ENCODE measurements at regions not wholly inside any gene's neighbourhood (a gene's known extent, or its start where the extent isn't known, plus 50 kb on each side); places are given as distances from the start of the nearest gene placed in this dataset.
"Not testable (repeated sequence)": the region's sequence is repeated elsewhere in the genome, so short reads cannot be mapped to it uniquely, and the experiment has no call there.

GRCh38 chr12:113710216-113710615 lies 238.5 kb upstream of the LHX5 start:
- peaks cover 0 to 20% (median 1%) of the 10 kb centered on the region in 4 donors for H3K9me3 ChIP-seq
- H3K4me3 ChIP-seq: no peak overlapping the region
- H3K27ac ChIP-seq: no peak overlapping the region
- H3K4me1 ChIP-seq: no peaks in the 10 kb centered on the region
- TF ChIP-seq EP300 (IDR thresholded peaks at IDR 0.05): no peak
- no peak for TF ChIP-seq CTCF (IDR thresholded peaks at IDR 0.05)
- TF ChIP-seq POLR2A (IDR thresholded peaks at IDR 0.05): no peak
- WGBS, 2 donors: 48 to 60% methylated on average over 5 of the region's 5 CpGs
- no peak for DNase-seq (ENCODE audit: low spot score in 2 of 2)
- H3K36me3 ChIP-seq: no peaks in the 10 kb centered on the region
- H3K27me3 ChIP-seq: no peaks in the 10 kb centered on the region

GRCh38 chr12:113709456-113709855 lies 237.8 kb upstream of the LHX5 start:
- no peak overlapping the region for H3K27ac ChIP-seq
- WGBS, 2 donors: 83 to 91% methylated on average over 3 of the region's 3 CpGs
- no peaks in the 10 kb centered on the region for H3K27me3 ChIP-seq
- peaks cover 0 to 20% (median 1%) of the 10 kb centered on the region in 4 donors for H3K9me3 ChIP-seq
- TF ChIP-seq CTCF (IDR thresholded peaks at IDR 0.05) (no peak), EP300 (IDR thresholded peaks at IDR 0.05) (no peak), POLR2A (IDR thresholded peaks at IDR 0.05) (no peak)
- H3K36me3 ChIP-seq: no peaks in the 10 kb centered on the region
- no peaks in the 10 kb centered on the region for H3K4me1 ChIP-seq
- DNase-seq (ENCODE audit: low spot score in 2 of 2): no peak
- H3K4me3 ChIP-seq: no peak overlapping the region

- DNase-seq (ENCODE audit: low spot score in 2 of 2): no peak
- H3K27me3 ChIP-seq: no peaks in the 10 kb centered on the region
- H3K27ac ChIP-seq: no peak overlapping the region
- TF ChIP-seq CTCF (IDR thresholded peaks at IDR 0.05): no peak
- no peak for TF ChIP-seq EP300 (IDR thresholded peaks at IDR 0.05)
- TF ChIP-seq POLR2A (IDR thresholded peaks at IDR 0.05): no peak
- no peaks in the 10 kb centered on the region for H3K4me1 ChIP-seq
- H3K36me3 ChIP-seq: no peaks in the 10 kb centered on the region
- no peak overlapping the region for H3K4me3 ChIP-seq
- H3K9me3 ChIP-seq: peaks cover 0 to 8% (median 0%) of the 10 kb centered on the region in 4 donors
- WGBS, 2 donors: 61 to 66% methylated on average over 11 of the region's 11 CpGs
Observed at GRCh38 chr12:113702836-113703235, 231.2 kb upstream of the LHX5 start.

GRCh38 chr12:113702276-113702675 lies 230.6 kb upstream of the LHX5 start:
- no peaks in the 10 kb centered on the region for H3K36me3 ChIP-seq
- H3K27me3 ChIP-seq: no peaks in the 10 kb centered on the region
- peaks cover 0 to 5% (median 0%) of the 10 kb centered on the region in 4 donors for H3K9me3 ChIP-seq
- H3K4me3 ChIP-seq: no peak overlapping the region
- H3K27ac ChIP-seq: no peak overlapping the region
- 65 to 76% methylated on average over 4 of the region's 4 CpGs for WGBS, 2 donors
- DNase-seq (ENCODE audit: low spot score in 2 of 2): no peak
- H3K4me1 ChIP-seq: no peaks in the 10 kb centered on the region
- TF ChIP-seq EP300 (IDR thresholded peaks at IDR 0.05): no peak
- TF ChIP-seq CTCF (IDR thresholded peaks at IDR 0.05): no peak
- TF ChIP-seq POLR2A (IDR thresholded peaks at IDR 0.05): no peak

GRCh38 chr12:113700943-113701342 lies 229.3 kb upstream of the LHX5 start:
- WGBS, 2 donors: 7 to 18% methylated on average over 5 of the region's 5 CpGs
- Histone ChIP-seq H3K9me3 (peaks cover 0 to 5% (median 0%) of the 10 kb centered on the region in 4 donors), H3K36me3 (no peaks in the 10 kb centered on the region), H3K27ac (no peak overlapping the region), H3K27me3 (no peaks in the 10 kb centered on the region), H3K4me1 (no peaks in the 10 kb centered on the region), H3K4me3 (no peak overlapping the region)
- TF ChIP-seq POLR2A (IDR thresholded peaks at IDR 0.05) (no peak), EP300 (IDR thresholded peaks at IDR 0.05) (no peak), CTCF (IDR thresholded peaks at IDR 0.05) (no peak)
- no peak for DNase-seq (ENCODE audit: low spot score in 2 of 2)

GRCh38 chr12:113699984-113700383 lies 228.3 kb upstream of the LHX5 start:
- H3K9me3 ChIP-seq, H3K27me3 ChIP-seq: not testable (repeated sequence)

More at GRCh38 chr12:113699984-113700383, 228.3 kb upstream of the LHX5 start:
- H3K36me3 ChIP-seq; H3K4me3 ChIP-seq; DNase-seq (ENCODE audit: low spot score in 2 of 2); H3K4me1 ChIP-seq; H3K27ac ChIP-seq: not testable (repeated sequence)
- WGBS, 2 donors: 43 to 69% methylated on average over 3 of the region's 3 CpGs
